ENCODE measurements at regions not wholly inside any gene's neighbourhood (a gene's known extent, or its start where the extent isn't known, plus 50 kb on each side); places are given as distances from the start of the nearest gene placed in this dataset.

DNA sequence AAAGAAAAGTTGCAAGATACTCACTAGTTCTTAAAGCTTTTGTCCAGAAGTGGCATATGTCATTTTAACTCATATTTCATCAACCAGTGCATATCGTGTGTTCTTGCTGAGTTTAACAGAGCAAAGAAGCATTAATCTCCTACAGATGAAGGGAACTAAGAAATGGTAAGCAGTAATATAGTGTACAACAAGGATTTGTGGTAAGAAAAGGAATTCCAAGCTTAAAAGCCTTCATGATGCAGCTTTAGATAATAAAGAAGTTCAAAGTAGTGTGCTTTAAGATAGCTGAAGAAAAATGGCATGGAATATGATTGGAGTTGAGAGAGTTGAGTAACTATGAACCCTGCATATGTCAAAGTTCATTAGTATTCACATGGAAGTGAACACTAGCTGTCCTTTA lies 649.8 kb upstream of the FSHR start:
- Histone ChIP-seq H3K4me1 (no peaks in the 10 kb centered on the region), H3K9me3 (no peaks in the 10 kb centered on the region)
- intact Hi-C loops (cut with DNase I) = no loop called here

DNA sequence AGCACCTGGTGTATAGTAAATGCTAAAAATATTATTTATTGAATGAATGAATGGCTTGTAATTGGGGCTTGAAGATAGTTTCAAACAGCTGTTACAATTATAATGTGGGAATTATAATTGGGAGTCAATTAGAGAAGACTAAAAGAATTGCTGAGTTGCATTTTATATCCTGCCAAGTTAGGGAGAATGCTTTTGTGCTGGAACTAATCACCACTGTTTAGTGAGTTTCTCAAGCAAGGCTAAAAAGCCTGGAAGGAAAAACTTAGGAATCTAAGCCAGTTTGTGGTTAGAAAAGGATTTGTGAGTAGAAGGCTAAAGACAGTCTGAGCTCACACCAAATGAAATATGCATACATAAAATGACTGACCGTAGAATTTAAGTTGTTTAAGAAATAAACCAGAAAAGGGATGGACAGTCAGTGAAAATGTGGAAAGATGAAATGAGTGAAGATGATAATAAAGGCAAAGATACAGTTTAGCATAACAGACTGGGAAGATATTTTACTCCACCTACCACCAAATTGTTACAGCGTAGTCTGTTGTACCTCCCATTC lies 647.7 kb upstream of the FSHR start:
- no peaks in the 10 kb centered on the region for H3K27me3 ChIP-seq
- no peaks in the 10 kb centered on the region for H3K4me1 ChIP-seq
- H3K9me3 ChIP-seq = no peaks in the 10 kb centered on the region
- H3K27ac ChIP-seq = no peak overlapping the region
- intact Hi-C loops (cut with DNase I) = no loop called here
- TF ChIP-seq, protein P1, sequence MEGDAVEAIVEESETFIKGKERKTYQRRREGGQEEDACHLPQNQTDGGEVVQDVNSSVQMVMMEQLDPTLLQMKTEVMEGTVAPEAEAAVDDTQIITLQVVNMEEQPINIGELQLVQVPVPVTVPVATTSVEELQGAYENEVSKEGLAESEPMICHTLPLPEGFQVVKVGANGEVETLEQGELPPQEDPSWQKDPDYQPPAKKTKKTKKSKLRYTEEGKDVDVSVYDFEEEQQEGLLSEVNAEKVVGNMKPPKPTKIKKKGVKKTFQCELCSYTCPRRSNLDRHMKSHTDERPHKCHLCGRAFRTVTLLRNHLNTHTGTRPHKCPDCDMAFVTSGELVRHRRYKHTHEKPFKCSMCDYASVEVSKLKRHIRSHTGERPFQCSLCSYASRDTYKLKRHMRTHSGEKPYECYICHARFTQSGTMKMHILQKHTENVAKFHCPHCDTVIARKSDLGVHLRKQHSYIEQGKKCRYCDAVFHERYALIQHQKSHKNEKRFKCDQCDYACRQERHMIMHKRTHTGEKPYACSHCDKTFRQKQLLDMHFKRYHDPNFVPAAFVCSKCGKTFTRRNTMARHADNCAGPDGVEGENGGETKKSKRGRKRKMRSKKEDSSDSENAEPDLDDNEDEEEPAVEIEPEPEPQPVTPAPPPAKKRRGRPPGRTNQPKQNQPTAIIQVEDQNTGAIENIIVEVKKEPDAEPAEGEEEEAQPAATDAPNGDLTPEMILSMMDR (IDR thresholded peaks at IDR 0.05) = no peak
- no peak for DNase-seq
- no peak for ATAC-seq
- no peak overlapping the region for H3K4me3 ChIP-seq
- H3K36me3 ChIP-seq = no peaks in the 10 kb centered on the region

More for the DNA sequence above, 649.8 kb upstream of the FSHR start:
- TF ChIP-seq, protein P1 (IDR thresholded peaks at IDR 0.05) = no peak
- Histone ChIP-seq H3K27ac (no peak overlapping the region), H3K4me3 (no peak overlapping the region), H3K27me3 (no peaks in the 10 kb centered on the region), H3K36me3 (no peaks in the 10 kb centered on the region)
- no peak for ATAC-seq
- no peak for DNase-seq

DNA sequence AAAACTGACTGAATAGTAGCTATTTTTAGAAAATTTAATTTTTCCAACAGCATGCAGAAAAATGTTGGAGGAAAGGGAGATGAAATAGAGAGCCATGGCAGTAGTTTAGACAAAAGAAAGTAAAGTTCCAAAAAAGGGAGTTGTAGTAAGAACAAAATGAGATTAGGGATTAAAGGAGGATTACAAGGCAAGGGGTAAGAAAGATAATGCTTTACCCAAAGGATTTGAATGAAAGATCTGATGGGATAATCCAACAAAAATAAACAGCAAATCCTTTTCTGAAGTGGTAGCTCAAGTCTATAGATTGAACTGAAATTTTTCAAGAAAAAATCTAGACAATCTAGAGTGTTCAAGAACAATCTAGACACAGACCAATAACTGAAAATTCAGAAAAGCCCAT lies 644.3 kb upstream of the FSHR start:
- ATAC-seq = no peak
- Histone ChIP-seq H3K9me3 (no peaks in the 10 kb centered on the region), H3K27me3 (no peaks in the 10 kb centered on the region), H3K36me3 (no peaks in the 10 kb centered on the region), H3K4me3 (no peak overlapping the region), H3K4me1 (no peaks in the 10 kb centered on the region), H3K27ac (no peak overlapping the region)
- TF ChIP-seq, protein P1 (IDR thresholded peaks at IDR 0.05) = no peak
- no peak for DNase-seq
- intact Hi-C loops (cut with DNase I) = no loop called here

DNA sequence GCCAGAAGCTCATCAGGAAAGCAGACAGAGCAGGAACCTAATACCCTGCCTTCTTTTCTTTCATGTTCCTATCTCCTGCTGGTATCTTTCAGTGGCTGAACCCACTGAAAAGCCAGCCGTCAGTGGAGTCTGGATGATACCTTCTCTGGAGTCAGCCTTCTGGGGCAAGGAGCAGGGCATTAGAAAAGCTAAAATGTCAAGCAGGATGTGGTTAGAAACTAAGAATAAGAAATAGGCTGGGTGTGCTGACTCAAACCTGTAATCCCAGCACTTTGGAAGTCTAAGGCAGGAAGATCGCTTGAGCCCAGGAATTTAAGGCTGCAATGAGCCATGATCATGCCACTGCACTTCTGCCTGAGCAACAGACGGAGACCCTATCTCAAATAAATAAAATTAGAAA lies 642.0 kb upstream of the FSHR start:
- intact Hi-C loops (cut with DNase I) = no loop called here
- TF ChIP-seq, protein P1 (IDR thresholded peaks at IDR 0.05) = no peak
- no peaks in the 10 kb centered on the region for H3K27me3 ChIP-seq
- H3K9me3 ChIP-seq = no peaks in the 10 kb centered on the region
- ATAC-seq (no peak), DNase-seq (no peak)
- H3K4me3 ChIP-seq = no peak overlapping the region
- no peak overlapping the region for H3K27ac ChIP-seq
- no peaks in the 10 kb centered on the region for H3K4me1 ChIP-seq
- H3K36me3 ChIP-seq = no peaks in the 10 kb centered on the region

DNA sequence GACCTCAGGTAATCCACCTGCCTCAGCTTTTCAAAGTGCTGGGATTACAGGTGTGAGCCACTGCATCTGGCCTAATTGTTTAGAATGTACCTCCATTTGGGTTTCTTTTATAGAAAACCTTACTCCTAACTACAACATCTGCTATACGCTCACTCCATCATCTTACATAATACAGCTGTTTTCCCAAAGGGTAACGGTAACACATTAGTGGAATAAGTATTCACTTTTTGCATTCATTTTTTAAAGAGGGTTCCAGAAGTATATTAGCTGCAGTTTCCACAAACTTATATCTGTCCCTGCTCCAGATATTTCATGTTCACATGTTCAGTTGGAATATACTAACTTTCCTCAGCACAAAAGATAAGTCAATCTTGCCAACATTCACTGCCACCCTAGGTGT lies 640.1 kb upstream of the FSHR start:
- no peak for DNase-seq
- no peaks in the 10 kb centered on the region for H3K9me3 ChIP-seq
- H3K27ac ChIP-seq = no peak overlapping the region
- H3K36me3 ChIP-seq = no peaks in the 10 kb centered on the region
- intact Hi-C loops (cut with DNase I) = no loop called here
- no peaks in the 10 kb centered on the region for H3K4me1 ChIP-seq
- H3K4me3 ChIP-seq = no peak overlapping the region
- ATAC-seq = no peak
- TF ChIP-seq, protein P1 (IDR thresholded peaks at IDR 0.05) = no peak
- no peaks in the 10 kb centered on the region for H3K27me3 ChIP-seq

DNA sequence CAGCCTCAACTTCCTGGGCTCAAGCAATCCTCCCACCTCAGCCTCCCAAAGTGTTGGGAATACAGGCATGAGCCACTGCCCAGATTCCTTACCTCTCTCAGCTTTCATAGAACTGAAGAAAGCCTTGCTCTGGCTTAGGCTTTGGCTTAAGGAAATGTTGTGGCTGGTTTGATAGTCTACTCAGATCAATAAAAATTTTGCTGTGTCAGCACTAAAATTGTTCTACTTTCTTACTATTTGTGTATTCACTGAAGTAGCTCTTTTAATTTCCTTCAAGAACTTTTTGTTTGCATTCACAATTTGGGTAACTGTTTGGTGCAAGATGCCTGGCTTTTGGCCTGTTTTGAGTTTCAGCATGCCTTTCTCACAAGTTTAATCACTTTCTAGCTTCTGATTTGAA lies 634.0 kb upstream of the FSHR start:
- ATAC-seq (no peak), DNase-seq (no peak)
- Histone ChIP-seq H3K9me3 (no peaks in the 10 kb centered on the region), H3K27ac (no peak overlapping the region), H3K36me3 (no peaks in the 10 kb centered on the region), H3K4me3 (no peak overlapping the region), H3K27me3 (no peaks in the 10 kb centered on the region), H3K4me1 (no peaks in the 10 kb centered on the region)
- TF ChIP-seq, protein P1 (IDR thresholded peaks at IDR 0.05) = no peak
- intact Hi-C loops (cut with DNase I) = no loop called here

Data from upper lobe of right lung (tissue), 1 donor.